Activated CD4-positive, alpha-beta T cell treated with anti-CD3 and anti-CD28 coated beads for 4 hours (primary cell): ENCODE measurements at regions not wholly inside any gene's neighbourhood (a gene's known extent, or its start where the extent isn't known, plus 50 kb on each side); places are given as distances from the start of the nearest gene placed in this dataset.
"Not testable (repeated sequence)": the region's sequence is repeated elsewhere in the genome, so short reads cannot be mapped to it uniquely, and the experiment has no call there.

Experiments
- DNase-seq, 2 donors: peaks; one replicate each; pipeline ENCODE4 v3.0.0-alpha.2; 2020

GRCh38 chr4:120636120-120636630 lies 286.4 kb downstream of the PRDM5 start:
- DNase-seq = no peak

GRCh38 chr4:120633810-120634209 lies 288.7 kb downstream of the PRDM5 start:
- no peak for DNase-seq

GRCh38 chr4:120630427-120630826 lies 292.1 kb downstream of the PRDM5 start:
- no peak for DNase-seq

- no peak for DNase-seq
Observed at GRCh38 chr4:120629546-120630108, 292.9 kb downstream of the PRDM5 start.

- DNase-seq = no peak
Observed at GRCh38 chr4:120622601-120623000, 299.9 kb downstream of the PRDM5 start.

GRCh38 chr4:120617171-120617570 lies 305.4 kb downstream of the PRDM5 start:
- no peak for DNase-seq

- DNase-seq = no peak
Observed at GRCh38 chr4:120616041-120616440, 306.5 kb downstream of the PRDM5 start.

- DNase-seq = no peak
Observed at GRCh38 chr4:120613778-120614177, 308.7 kb downstream of the PRDM5 start.

- DNase-seq = no peak
Observed at GRCh38 chr4:120611092-120611491, 311.4 kb downstream of the PRDM5 start.

GRCh38 chr4:120591038-120591437 lies 331.5 kb downstream of the PRDM5 start:
- no peak for DNase-seq

GRCh38 chr4:120589787-120590186 lies 332.7 kb downstream of the PRDM5 start:
- no peak for DNase-seq

GRCh38 chr4:120568731-120569130 lies 353.8 kb downstream of the PRDM5 start:
- DNase-seq = no peak

- DNase-seq = no peak
Observed at GRCh38 chr4:120561648-120562047, 360.9 kb downstream of the PRDM5 start.

GRCh38 chr4:120557372-120557771 lies 365.2 kb downstream of the PRDM5 start:
- DNase-seq = no peak

GRCh38 chr4:120555058-120555457 lies 367.5 kb downstream of the PRDM5 start:
- DNase-seq = no peak

- DNase-seq = no peak
Observed at GRCh38 chr4:120554086-120554485, 368.4 kb downstream of the PRDM5 start.

- DNase-seq = not testable (repeated sequence)
Observed at GRCh38 chr4:120550624-120551220, 371.8 kb downstream of the PRDM5 start.

GRCh38 chr4:120549011-120549570 lies 373.4 kb downstream of the PRDM5 start:
- no peak for DNase-seq

GRCh38 chr4:120545391-120545790 lies 377.1 kb downstream of the PRDM5 start:
- DNase-seq = no peak

GRCh38 chr4:120544838-120545237 lies 377.7 kb downstream of the PRDM5 start:
- DNase-seq = no peak

GRCh38 chr4:120540625-120541024 lies 381.9 kb downstream of the PRDM5 start:
- no peak for DNase-seq

- no peak for DNase-seq
Observed at GRCh38 chr4:120536884-120537283, 385.6 kb downstream of the PRDM5 start.

- no peak for DNase-seq
Observed at GRCh38 chr4:120528428-120528827, 394.1 kb downstream of the PRDM5 start.

- no peak for DNase-seq
Observed at GRCh38 chr4:120526033-120526432, 396.5 kb downstream of the PRDM5 start.

GRCh38 chr4:120525106-120525505 lies 397.4 kb downstream of the PRDM5 start:
- DNase-seq = no peak
